SJCRH30 (cell line): ENCODE measurements at regions not wholly inside any gene's neighbourhood (a gene's known extent, or its start where the extent isn't known, plus 50 kb on each side); places are given as distances from the start of the nearest gene placed in this dataset.

Source experiments
- DNase-seq, 2 experiments: peaks; one replicate each; pipeline ENCODE4 v3.0.0-alpha.2; 2015 to 2020
- H3K27ac ChIP-seq: fragments of 250-450 bp; sonication (Bioruptor Pico); 2 replicates; pipeline ENCODE4 v1.5.1; 2020; ENCODE audit warnings: mild to moderate bottlenecking, moderate library complexity
- H3K27me3 ChIP-seq: fragments of 250-450 bp; sonication (Bioruptor Pico); 2 replicates; pipeline ENCODE4 v1.5.1; 2020; ENCODE audit warnings: mild to moderate bottlenecking, moderate library complexity
- H3K36me3 ChIP-seq: fragments of 250-450 bp; sonication (Bioruptor Pico); 2 replicates; pipeline ENCODE4 v1.5.1; 2020; ENCODE audit warnings: mild to moderate bottlenecking, moderate library complexity
- H3K4me1 ChIP-seq: fragments of 250-450 bp; sonication (Bioruptor Pico); 2 replicates; pipeline ENCODE4 v1.5.1; 2020; ENCODE audit warnings: mild to moderate bottlenecking, moderate library complexity
- H3K4me3 ChIP-seq: fragments of 250-450 bp; sonication (Bioruptor Pico); 2 replicates; pipeline ENCODE4 v1.5.1; 2020; ENCODE audit warnings: mild to moderate bottlenecking, moderate library complexity
- H3K9me3 ChIP-seq: fragments of 250-450 bp; sonication (Bioruptor Pico); replicated peaks from 2 replicates; pipeline ENCODE4 v1.5.1; 2020; ENCODE audit warnings: mild to moderate bottlenecking, moderate library complexity

- Histone ChIP-seq H3K27ac (no peak overlapping the region), H3K36me3 (no peaks in the 10 kb centered on the region), H3K4me1 (no peaks in the 10 kb centered on the region), H3K4me3 (no peak overlapping the region), H3K27me3 (no peaks in the 10 kb centered on the region), H3K9me3 (no peaks in the 10 kb centered on the region)
- no peak for DNase-seq
These were observed 120.5 kb upstream of the HMHB1 start for GRCh38 chr5:143691287-143691944.

DNA sequence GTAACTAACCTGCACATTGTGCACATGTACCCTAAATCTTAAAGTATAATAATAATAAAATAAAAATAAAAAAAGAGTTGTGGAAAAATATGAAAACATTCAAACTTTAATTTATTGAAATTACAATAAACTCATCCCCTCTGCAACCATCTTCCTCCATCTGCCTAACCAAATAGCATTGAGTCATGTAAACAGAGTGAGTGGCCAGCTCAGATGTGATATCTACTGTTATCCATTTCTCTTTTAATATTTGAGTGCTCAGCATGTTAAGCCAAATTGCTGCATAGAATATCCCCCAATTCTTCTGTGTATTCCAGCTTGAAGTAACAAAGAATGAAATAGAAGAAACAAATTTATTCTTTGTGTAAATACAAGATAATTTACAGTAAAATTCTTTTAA, 124.4 kb upstream of the HMHB1 start:
- H3K4me1 ChIP-seq, result no peaks in the 10 kb centered on the region
- H3K36me3 ChIP-seq, result no peaks in the 10 kb centered on the region

GRCh38 chr5:143685246-143685815, 126.6 kb upstream of the HMHB1 start:
- no peaks in the 10 kb centered on the region for H3K4me1 ChIP-seq
- no peaks in the 10 kb centered on the region for H3K9me3 ChIP-seq
- no peaks in the 10 kb centered on the region for H3K36me3 ChIP-seq
- DNase-seq, result no peak
- H3K27me3 ChIP-seq, result no peaks in the 10 kb centered on the region
- no peak overlapping the region for H3K27ac ChIP-seq
- no peak overlapping the region for H3K4me3 ChIP-seq

More for the DNA sequence above, 124.4 kb upstream of the HMHB1 start:
- H3K9me3 ChIP-seq, result no peaks in the 10 kb centered on the region
- H3K27ac ChIP-seq, result no peak overlapping the region
- DNase-seq, result no peak
- no peaks in the 10 kb centered on the region for H3K27me3 ChIP-seq
- no peak overlapping the region for H3K4me3 ChIP-seq

DNA sequence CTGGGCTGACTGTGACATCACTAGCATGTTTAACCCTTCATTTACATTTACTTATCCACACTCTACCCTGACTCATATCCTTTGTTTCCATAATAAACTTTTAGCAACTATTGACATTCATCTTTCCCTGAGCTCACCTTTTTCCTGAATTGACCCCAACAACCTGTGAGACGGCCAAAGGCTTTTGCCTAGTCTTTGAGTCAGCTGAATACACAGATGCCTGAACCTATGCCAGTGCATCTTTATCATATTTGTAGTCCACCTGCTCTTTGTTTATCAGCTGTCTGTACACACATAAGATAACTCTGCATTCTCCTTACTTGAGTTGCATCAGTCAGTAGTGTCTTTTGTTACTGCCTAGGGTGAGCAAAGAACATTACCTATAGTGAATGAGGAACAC, 128.5 kb upstream of the HMHB1 start:
- no peak overlapping the region for H3K27ac ChIP-seq
- no peak for DNase-seq
- no peak overlapping the region for H3K4me3 ChIP-seq
- no peaks in the 10 kb centered on the region for H3K36me3 ChIP-seq
- no peaks in the 10 kb centered on the region for H3K9me3 ChIP-seq
- H3K27me3 ChIP-seq, result no peaks in the 10 kb centered on the region
- no peaks in the 10 kb centered on the region for H3K4me1 ChIP-seq

- Histone ChIP-seq H3K36me3 (no peaks in the 10 kb centered on the region), H3K4me3 (no peak overlapping the region), H3K27ac (no peak overlapping the region), H3K4me1 (no peaks in the 10 kb centered on the region), H3K9me3 (no peaks in the 10 kb centered on the region), H3K27me3 (no peaks in the 10 kb centered on the region)
- no peak for DNase-seq
These were observed 129.0 kb upstream of the HMHB1 start for GRCh38 chr5:143682929-143683386.

DNA sequence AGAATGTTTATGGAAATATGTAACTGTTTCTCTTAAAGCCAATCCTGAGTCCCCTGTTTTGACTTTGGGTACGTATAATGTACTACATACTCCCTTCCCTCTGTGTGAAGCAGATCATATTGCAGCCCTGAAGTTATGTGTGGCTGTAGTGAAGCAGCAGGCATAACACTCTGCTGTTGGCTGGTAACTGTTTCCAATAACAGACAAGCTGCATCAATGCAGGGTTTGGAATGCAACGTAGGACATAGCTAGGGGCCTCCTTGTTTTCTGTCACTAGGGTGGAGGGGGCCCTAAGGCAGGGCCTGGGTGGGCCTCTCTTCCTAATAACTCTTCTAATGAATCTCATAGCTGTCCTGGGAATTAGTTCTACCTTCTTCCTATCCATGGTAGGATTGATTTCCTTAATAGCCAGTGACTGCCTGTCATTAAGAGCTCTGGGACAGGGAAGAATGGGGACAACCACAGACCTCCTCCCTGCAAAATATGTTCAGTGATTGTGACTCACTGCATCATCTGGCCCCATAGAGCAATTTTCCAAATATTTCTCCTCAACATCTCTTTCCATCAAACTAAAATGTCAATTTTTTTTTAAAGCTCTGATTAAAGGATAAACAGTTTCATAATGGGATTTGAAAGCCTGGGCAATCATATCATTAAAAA, 129.6 kb upstream of the HMHB1 start:
- no peaks in the 10 kb centered on the region for H3K36me3 ChIP-seq
- H3K4me3 ChIP-seq, result no peak overlapping the region
- peak in 1 of 2 experiments; percentile 16 for DNase-seq
- H3K27me3 ChIP-seq, result no peaks in the 10 kb centered on the region
- H3K27ac ChIP-seq, result no peak overlapping the region
- no peaks in the 10 kb centered on the region for H3K4me1 ChIP-seq
- H3K9me3 ChIP-seq, result no peaks in the 10 kb centered on the region

GRCh38 chr5:143680672-143681259, 131.2 kb upstream of the HMHB1 start:
- no peak for DNase-seq
- Histone ChIP-seq H3K27ac (no peak overlapping the region), H3K36me3 (no peaks in the 10 kb centered on the region), H3K27me3 (no peaks in the 10 kb centered on the region), H3K4me1 (no peaks in the 10 kb centered on the region), H3K9me3 (no peaks in the 10 kb centered on the region), H3K4me3 (no peak overlapping the region)

GRCh38 chr5:143679777-143680176, 132.2 kb upstream of the HMHB1 start:
- no peak for DNase-seq
- no peaks in the 10 kb centered on the region for H3K36me3 ChIP-seq
- H3K9me3 ChIP-seq, result no peaks in the 10 kb centered on the region
- H3K27ac ChIP-seq, result no peak overlapping the region
- no peaks in the 10 kb centered on the region for H3K4me1 ChIP-seq
- no peaks in the 10 kb centered on the region for H3K27me3 ChIP-seq
- H3K4me3 ChIP-seq, result no peak overlapping the region

DNA sequence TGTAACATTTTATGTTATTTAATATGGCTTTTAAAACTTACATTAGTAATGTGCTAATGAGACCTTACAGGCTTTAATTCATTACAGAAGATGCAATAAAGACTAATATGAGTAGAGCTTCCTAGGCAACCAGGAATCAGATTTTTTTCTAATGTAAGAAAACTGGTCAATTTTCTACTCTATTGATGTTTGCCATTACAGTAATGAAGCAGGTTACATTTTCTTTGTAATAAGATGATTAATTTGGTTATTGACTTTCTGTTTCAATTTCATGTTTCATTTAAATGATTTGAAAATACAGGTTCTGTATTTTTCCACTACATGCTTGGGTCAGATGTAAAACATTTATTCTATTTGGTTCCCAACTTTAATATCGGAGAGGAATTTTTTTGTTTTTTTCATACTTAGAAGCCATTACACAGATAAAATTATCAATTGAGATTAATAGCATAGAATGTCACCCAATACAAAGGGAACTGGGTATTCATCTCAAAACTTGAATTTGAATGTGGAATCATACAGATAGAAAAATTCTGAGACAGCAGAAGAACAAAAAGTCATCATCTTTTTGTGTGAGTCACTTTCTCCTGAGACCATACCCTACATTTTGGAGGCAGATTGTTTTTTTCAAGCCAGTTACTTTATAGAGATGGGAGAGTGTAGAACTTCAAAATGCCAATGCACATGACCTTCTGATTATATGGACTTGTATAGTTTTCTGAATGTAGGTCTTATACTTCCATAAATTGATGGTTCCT, 133.6 kb upstream of the HMHB1 start:
- Histone ChIP-seq H3K4me3 (no peak overlapping the region), H3K36me3 (no peaks in the 10 kb centered on the region), H3K27ac (no peak overlapping the region), H3K9me3 (no peaks in the 10 kb centered on the region), H3K27me3 (no peaks in the 10 kb centered on the region), H3K4me1 (no peaks in the 10 kb centered on the region)
- no peak for DNase-seq

- no peak for DNase-seq
- H3K9me3 ChIP-seq, result no peaks in the 10 kb centered on the region
- H3K4me1 ChIP-seq, result no peaks in the 10 kb centered on the region
- H3K27ac ChIP-seq, result no peak overlapping the region
- no peaks in the 10 kb centered on the region for H3K27me3 ChIP-seq
- H3K4me3 ChIP-seq, result no peak overlapping the region
- no peaks in the 10 kb centered on the region for H3K36me3 ChIP-seq
These were observed 134.6 kb upstream of the HMHB1 start for GRCh38 chr5:143677403-143677802.

- H3K4me1 ChIP-seq, result no peaks in the 10 kb centered on the region
- no peaks in the 10 kb centered on the region for H3K27me3 ChIP-seq
- peak in 1 of 2 experiments; percentile 6 for DNase-seq
- H3K27ac ChIP-seq, result no peak overlapping the region
- H3K36me3 ChIP-seq, result no peaks in the 10 kb centered on the region
- no peaks in the 10 kb centered on the region for H3K9me3 ChIP-seq
- H3K4me3 ChIP-seq, result no peak overlapping the region
These were observed 135.2 kb upstream of the HMHB1 start for GRCh38 chr5:143676802-143677201.

DNA sequence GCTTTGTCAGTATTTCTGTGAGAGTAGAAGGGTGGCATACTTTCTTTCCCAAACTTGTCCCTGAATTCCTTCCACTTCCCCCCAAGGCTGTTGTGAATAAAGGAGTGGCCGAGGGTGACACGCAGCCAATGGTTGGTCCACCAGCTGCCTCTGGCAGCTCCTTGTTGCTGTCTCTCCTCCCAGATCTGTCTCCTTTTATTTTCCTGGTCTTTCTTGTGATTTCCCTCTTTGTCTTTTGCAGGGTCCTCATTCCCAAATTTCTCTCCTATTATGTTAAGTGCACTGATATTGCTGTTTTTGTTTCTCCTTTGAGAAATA, 137.5 kb upstream of the HMHB1 start:
- H3K4me1 ChIP-seq, result no peaks in the 10 kb centered on the region
- H3K9me3 ChIP-seq, result no peaks in the 10 kb centered on the region
- no peaks in the 10 kb centered on the region for H3K27me3 ChIP-seq
- H3K36me3 ChIP-seq, result no peaks in the 10 kb centered on the region
- no peak overlapping the region for H3K4me3 ChIP-seq
- no peak for DNase-seq
- H3K27ac ChIP-seq, result no peak overlapping the region

DNA sequence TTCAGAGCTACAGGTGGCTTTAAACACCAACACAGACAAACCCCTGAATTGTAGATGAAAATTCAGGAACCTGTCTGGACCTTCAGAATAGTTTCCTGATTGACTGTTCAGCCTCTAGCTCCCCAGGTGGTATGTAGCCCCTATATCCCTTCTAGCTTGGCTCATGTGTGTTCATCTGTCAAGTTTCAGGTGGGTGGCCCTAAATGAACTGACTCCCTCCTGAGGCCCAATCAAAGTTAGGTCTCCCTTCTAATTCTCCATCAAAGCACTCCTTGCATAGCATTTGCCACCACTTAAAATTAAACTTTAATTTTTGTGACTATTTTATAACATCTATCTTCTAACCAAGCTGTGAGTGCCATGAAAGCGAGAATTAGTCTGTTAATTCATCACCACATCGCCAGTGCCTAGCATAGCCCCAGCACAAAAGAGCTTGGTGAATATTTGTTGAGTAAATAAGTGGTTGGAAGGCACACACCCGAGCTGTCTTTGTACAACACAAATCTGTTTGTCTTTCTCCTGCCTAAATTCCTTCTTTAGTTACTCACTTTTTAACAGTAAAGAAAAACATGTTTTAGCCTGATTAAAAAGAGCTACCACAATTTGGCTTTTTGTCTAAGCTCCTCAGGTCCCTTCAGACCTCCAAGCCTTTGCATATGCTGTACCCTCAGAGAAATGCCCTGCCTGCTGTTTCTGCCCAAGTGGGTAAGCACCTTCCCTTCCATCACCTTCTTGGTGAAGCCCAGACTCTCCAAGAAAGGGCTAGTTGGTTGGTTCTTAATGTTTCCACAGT, 138.1 kb upstream of the HMHB1 start:
- H3K27ac ChIP-seq, result no peak overlapping the region
- H3K27me3 ChIP-seq, result no peaks in the 10 kb centered on the region
- H3K36me3 ChIP-seq, result no peaks in the 10 kb centered on the region
- DNase-seq, result no peak
- no peaks in the 10 kb centered on the region for H3K9me3 ChIP-seq
- H3K4me1 ChIP-seq, result no peaks in the 10 kb centered on the region
- no peak overlapping the region for H3K4me3 ChIP-seq

GRCh38 chr5:143672806-143673205, 139.2 kb upstream of the HMHB1 start:
- H3K27ac ChIP-seq, result no peak overlapping the region

More at GRCh38 chr5:143672806-143673205, 139.2 kb upstream of the HMHB1 start:
- Histone ChIP-seq H3K36me3 (no peaks in the 10 kb centered on the region), H3K4me1 (no peaks in the 10 kb centered on the region), H3K4me3 (no peak overlapping the region), H3K9me3 (no peaks in the 10 kb centered on the region), H3K27me3 (no peaks in the 10 kb centered on the region)
- no peak for DNase-seq
